Activated gamma-delta T cell treated with anti-CD3 and anti-CD28 coated beads, Interleukin-2, amount 50 U/mL, for 16 hours (primary cell): ENCODE measurements at regions not wholly inside any gene's neighbourhood (a gene's known extent, or its start where the extent isn't known, plus 50 kb on each side); places are given as distances from the start of the nearest gene placed in this dataset.
A peak's percentile ranks its signal among the peaks of the same experiment; 100 is the strongest.

ENCODE experiments used
- DNase-seq: peaks from one replicate; pipeline ENCODE4 v3.0.0-alpha.2; 2020; ENCODE audit warnings: low read depth

- no peak for DNase-seq
Observed at GRCh38 chr3:14590569-14590968, 50.4 kb upstream of the GRIP2 start.

DNA sequence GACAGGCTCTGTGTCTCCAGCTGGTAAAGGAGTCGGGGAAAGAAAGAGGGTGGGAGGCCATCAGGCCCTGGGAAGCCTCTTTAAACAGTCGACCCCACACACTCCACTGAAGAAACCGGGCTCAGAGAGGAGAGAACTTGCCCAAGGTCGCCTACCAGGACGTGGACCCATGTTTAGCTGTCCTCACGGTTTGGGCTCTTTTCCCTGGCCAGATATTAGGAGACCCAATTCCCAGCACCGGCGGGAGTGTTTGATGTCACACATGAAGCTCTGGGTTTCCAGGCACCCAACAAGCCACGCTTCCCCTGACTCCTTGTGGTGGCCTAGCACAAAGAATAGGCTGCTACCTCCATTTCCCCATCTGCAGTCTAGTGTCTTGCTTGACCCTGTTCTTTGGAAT lies 52.2 kb upstream of the GRIP2 start:
- no peak for DNase-seq

DNA sequence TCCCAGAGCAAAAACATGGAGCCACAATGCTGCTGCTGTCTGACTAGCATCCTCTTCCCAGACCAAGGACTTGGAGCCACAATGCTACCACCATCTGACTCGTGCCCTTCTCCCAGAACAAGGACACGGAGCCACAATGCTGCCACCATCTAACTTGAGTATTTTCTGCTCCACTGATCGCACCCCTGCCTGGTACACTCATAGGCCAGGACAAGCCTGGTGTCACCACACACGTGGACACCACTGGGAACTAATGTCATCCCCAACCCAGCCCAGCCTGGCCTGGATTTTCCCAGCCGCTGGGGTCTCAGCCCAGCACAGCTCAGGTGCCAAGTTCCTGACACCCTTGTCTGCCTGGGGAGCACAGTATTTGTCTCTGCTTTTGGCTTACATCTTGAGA lies 52.7 kb upstream of the GRIP2 start:
- DNase-seq: no peak

GRCh38 chr3:14594234-14594633 lies 54.1 kb upstream of the GRIP2 start:
- no peak for DNase-seq

GRCh38 chr3:14595561-14595960 lies 55.4 kb upstream of the GRIP2 start:
- DNase-seq: no peak

DNA sequence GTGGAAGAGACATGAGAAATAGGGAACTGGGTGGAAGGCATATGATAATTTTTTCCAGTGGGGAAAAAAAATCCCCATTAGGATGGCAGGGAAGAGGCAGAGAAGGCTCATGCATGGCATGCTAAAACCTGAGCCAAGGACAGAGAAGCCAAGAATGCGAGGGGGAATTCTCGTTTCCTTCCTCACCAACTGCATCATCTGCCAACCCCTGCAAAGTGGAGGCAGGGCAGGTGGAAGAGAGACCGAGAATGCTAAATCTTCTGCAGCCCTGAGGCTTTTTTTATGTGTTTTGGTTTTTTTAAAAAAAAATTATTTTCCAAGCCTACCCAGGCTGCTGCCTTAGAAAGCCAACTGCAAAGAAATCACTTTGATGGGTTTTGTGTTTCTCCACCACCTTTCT lies 54.3 kb upstream of the CCDC174 start:
- DNase-seq: no peak

DNA sequence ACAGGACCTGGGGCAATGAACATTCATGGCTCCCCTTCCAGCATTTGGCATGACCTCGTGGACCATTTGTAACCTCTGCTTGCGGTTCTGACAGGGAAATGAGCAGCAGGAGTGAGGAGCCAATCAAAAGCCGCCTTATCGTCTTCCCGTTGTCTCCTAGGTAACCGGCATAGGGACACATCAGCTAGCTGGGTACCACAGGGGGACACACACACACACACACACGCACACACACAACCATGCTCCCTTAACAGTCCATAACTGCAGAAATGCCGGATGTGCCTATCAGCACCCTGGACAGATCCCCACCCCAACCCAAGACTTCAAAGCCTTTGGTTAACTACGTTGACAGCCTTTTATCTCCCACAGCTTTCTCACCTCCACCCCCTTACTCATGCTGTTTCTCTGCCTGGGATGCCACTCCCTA lies 53.4 kb upstream of the CCDC174 start:
- DNase-seq: peak; percentile 31

- no peak for DNase-seq
Observed at GRCh38 chr3:14599488-14599887, 52.1 kb upstream of the CCDC174 start.

DNA sequence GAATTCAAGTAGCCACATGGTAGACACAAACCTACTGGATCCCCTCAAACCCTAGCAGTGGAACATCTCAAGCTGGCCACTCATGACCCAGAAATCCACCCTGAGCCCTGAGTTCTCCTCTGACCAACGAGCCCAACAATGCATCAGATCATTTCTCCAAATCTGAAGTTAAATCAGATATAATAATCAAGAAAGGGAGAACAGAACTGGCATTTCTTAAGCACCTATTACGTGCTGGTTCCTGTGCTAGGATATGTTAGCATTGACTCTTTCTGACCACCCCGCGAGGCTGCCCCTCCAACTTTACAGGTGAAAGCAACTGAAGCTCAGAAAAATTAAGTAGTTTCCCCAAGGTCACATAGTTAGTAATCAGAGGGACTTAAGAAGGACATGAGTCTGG lies 51.5 kb upstream of the CCDC174 start:
- DNase-seq: no peak

GRCh38 chr3:14600856-14601610 lies 50.5 kb upstream of the CCDC174 start:
- DNase-seq: no peak

- no peak for DNase-seq
Observed at GRCh38 chr3:14601692-14602005, 49.9 kb upstream of the CCDC174 start.
